ENCODE measurements at regions not wholly inside any gene's neighbourhood (a gene's known extent, or its start where the extent isn't known, plus 50 kb on each side); places are given as distances from the start of the nearest gene placed in this dataset.
"Not testable (repeated sequence)": the region's sequence is repeated elsewhere in the genome, so short reads cannot be mapped to it uniquely, and the experiment has no call there.

GRCh38 chr6:5843078-5843477 lies 163.6 kb downstream of the NRN1 start:
- no peaks in the 10 kb centered on the region for H3K9me3 Mint-ChIP-seq (ENCODE audit: unreplicated experiment)
- peaks cover 12% of the 10 kb centered on the region for H3K27me3 Mint-ChIP-seq (ENCODE audit: unreplicated experiment)
- H3K36me3 Mint-ChIP-seq (ENCODE audit: low read depth, unreplicated experiment) = no peaks in the 10 kb centered on the region
- no peaks in the 10 kb centered on the region for H3K4me1 Mint-ChIP-seq (ENCODE audit: unreplicated experiment)
- DNase-seq (ENCODE audit: low spot score) = no peak
- H3K4me3 Mint-ChIP-seq (ENCODE audit: unreplicated experiment) = no peak overlapping the region
- no peak for TF ChIP-seq CTCF (IDR thresholded peaks at IDR 0.05; ENCODE audit: unreplicated experiment)
- no peak overlapping the region for H3K27ac Mint-ChIP-seq (ENCODE audit: unreplicated experiment)

- Mint-ChIP-seq H3K9me3 (ENCODE audit: unreplicated experiment) (no peaks in the 10 kb centered on the region), H3K4me1 (ENCODE audit: unreplicated experiment) (no peaks in the 10 kb centered on the region), H3K36me3 (ENCODE audit: low read depth, unreplicated experiment) (peaks cover 3% of the 10 kb centered on the region), H3K27me3 (ENCODE audit: unreplicated experiment) (peaks cover 14% of the 10 kb centered on the region), H3K4me3 (ENCODE audit: unreplicated experiment) (no peak overlapping the region), H3K27ac (ENCODE audit: unreplicated experiment) (no peak overlapping the region)
- DNase-seq (ENCODE audit: low spot score) = no peak
- no peak for TF ChIP-seq CTCF (IDR thresholded peaks at IDR 0.05; ENCODE audit: unreplicated experiment)
Measured at GRCh38 chr6:5840734-5841390, 165.9 kb downstream of the NRN1 start.

GRCh38 chr6:5838656-5839396 lies 167.9 kb downstream of the NRN1 start:
- no peaks in the 10 kb centered on the region for H3K4me1 Mint-ChIP-seq (ENCODE audit: unreplicated experiment)
- H3K9me3 Mint-ChIP-seq (ENCODE audit: unreplicated experiment) = no peaks in the 10 kb centered on the region
- H3K27me3 Mint-ChIP-seq (ENCODE audit: unreplicated experiment) = peaks cover 10% of the 10 kb centered on the region
- no peak overlapping the region for H3K27ac Mint-ChIP-seq (ENCODE audit: unreplicated experiment)
- DNase-seq (ENCODE audit: low spot score) = no peak
- no peak overlapping the region for H3K4me3 Mint-ChIP-seq (ENCODE audit: unreplicated experiment)
- peaks cover 3% of the 10 kb centered on the region for H3K36me3 Mint-ChIP-seq (ENCODE audit: low read depth, unreplicated experiment)
- TF ChIP-seq CTCF (IDR thresholded peaks at IDR 0.05; ENCODE audit: unreplicated experiment) = no peak

- H3K27ac Mint-ChIP-seq (ENCODE audit: unreplicated experiment) = no peak overlapping the region
Measured at GRCh38 chr6:5837323-5837722, 169.4 kb downstream of the NRN1 start.

GRCh38 chr6:5836597-5836996 lies 170.1 kb downstream of the NRN1 start:
- not testable (repeated sequence) for H3K27ac Mint-ChIP-seq (ENCODE audit: unreplicated experiment); DNase-seq (ENCODE audit: low spot score); H3K9me3 Mint-ChIP-seq (ENCODE audit: unreplicated experiment); H3K36me3 Mint-ChIP-seq (ENCODE audit: low read depth, unreplicated experiment); H3K4me3 Mint-ChIP-seq (ENCODE audit: unreplicated experiment)
- peaks cover 14% of the 10 kb centered on the region for H3K4me1 Mint-ChIP-seq (ENCODE audit: unreplicated experiment)
- peaks cover 13% of the 10 kb centered on the region for H3K27me3 Mint-ChIP-seq (ENCODE audit: unreplicated experiment)

More at GRCh38 chr6:5837323-5837722, 169.4 kb downstream of the NRN1 start:
- no peak overlapping the region for H3K4me3 Mint-ChIP-seq (ENCODE audit: unreplicated experiment)
- no peak for DNase-seq (ENCODE audit: low spot score)
- peaks cover 3% of the 10 kb centered on the region for H3K36me3 Mint-ChIP-seq (ENCODE audit: low read depth, unreplicated experiment)
- peaks cover 7% of the 10 kb centered on the region for H3K4me1 Mint-ChIP-seq (ENCODE audit: unreplicated experiment)
- no peak for TF ChIP-seq CTCF (IDR thresholded peaks at IDR 0.05; ENCODE audit: unreplicated experiment)
- H3K9me3 Mint-ChIP-seq (ENCODE audit: unreplicated experiment) = no peaks in the 10 kb centered on the region
- peaks cover 13% of the 10 kb centered on the region for H3K27me3 Mint-ChIP-seq (ENCODE audit: unreplicated experiment)
